ENCODE measurements at regions not wholly inside any gene's neighbourhood (a gene's known extent, or its start where the extent isn't known, plus 50 kb on each side); places are given as distances from the start of the nearest gene placed in this dataset.

- WGBS (ENCODE audit: insufficient coverage, low lambda C conversion rate) = no CpG with 5 or more reads among the region's 8 CpGs
- H3K4me1 ChIP-seq (ENCODE audit: control insufficient read depth, insufficient read depth, low read length) = no peaks in the 10 kb centered on the region
- peaks cover 8% of the 10 kb centered on the region for H3K9me3 ChIP-seq (ENCODE audit: control insufficient read depth, low read depth, low read length)
- H3K27ac ChIP-seq (ENCODE audit: low read length) = no peak overlapping the region
- no peak for DNase-seq
- no peaks in the 10 kb centered on the region for H3K27me3 ChIP-seq (ENCODE audit: control insufficient read depth, insufficient read depth, low read length)
- no peak overlapping the region for H3K4me3 ChIP-seq (ENCODE audit: low read length)
- H3K36me3 ChIP-seq (ENCODE audit: control insufficient read depth, insufficient read depth, low read length) = no peaks in the 10 kb centered on the region
Observed at GRCh38 chr11:98207086-98207485, 813.7 kb upstream of the CNTN5 start.

GRCh38 chr11:98227278-98227677, 793.5 kb upstream of the CNTN5 start:
- DNase-seq = no peak
- no peaks in the 10 kb centered on the region for H3K36me3 ChIP-seq (ENCODE audit: control insufficient read depth, insufficient read depth, low read length)
- WGBS (ENCODE audit: insufficient coverage, low lambda C conversion rate) = no CpG with 5 or more reads among the region's 1 CpG
- no peaks in the 10 kb centered on the region for H3K4me1 ChIP-seq (ENCODE audit: control insufficient read depth, insufficient read depth, low read length)
- H3K4me3 ChIP-seq (ENCODE audit: low read length) = no peak overlapping the region
- no peaks in the 10 kb centered on the region for H3K27me3 ChIP-seq (ENCODE audit: control insufficient read depth, insufficient read depth, low read length)
- H3K9me3 ChIP-seq (ENCODE audit: control insufficient read depth, low read depth, low read length) = no peaks in the 10 kb centered on the region
- no peak overlapping the region for H3K27ac ChIP-seq (ENCODE audit: low read length)

- 84% methylated on average over 3 of the region's 3 CpGs for WGBS (ENCODE audit: insufficient coverage, low lambda C conversion rate)
- Histone ChIP-seq H3K27me3 (ENCODE audit: control insufficient read depth, insufficient read depth, low read length) (no peaks in the 10 kb centered on the region), H3K4me1 (ENCODE audit: control insufficient read depth, insufficient read depth, low read length) (no peaks in the 10 kb centered on the region), H3K9me3 (ENCODE audit: control insufficient read depth, low read depth, low read length) (no peaks in the 10 kb centered on the region), H3K36me3 (ENCODE audit: control insufficient read depth, insufficient read depth, low read length) (no peaks in the 10 kb centered on the region), H3K27ac (ENCODE audit: low read length) (no peak overlapping the region), H3K4me3 (ENCODE audit: low read length) (no peak overlapping the region)
- no peak for DNase-seq
Observed at GRCh38 chr11:98230678-98231077, 790.1 kb upstream of the CNTN5 start.

DNA sequence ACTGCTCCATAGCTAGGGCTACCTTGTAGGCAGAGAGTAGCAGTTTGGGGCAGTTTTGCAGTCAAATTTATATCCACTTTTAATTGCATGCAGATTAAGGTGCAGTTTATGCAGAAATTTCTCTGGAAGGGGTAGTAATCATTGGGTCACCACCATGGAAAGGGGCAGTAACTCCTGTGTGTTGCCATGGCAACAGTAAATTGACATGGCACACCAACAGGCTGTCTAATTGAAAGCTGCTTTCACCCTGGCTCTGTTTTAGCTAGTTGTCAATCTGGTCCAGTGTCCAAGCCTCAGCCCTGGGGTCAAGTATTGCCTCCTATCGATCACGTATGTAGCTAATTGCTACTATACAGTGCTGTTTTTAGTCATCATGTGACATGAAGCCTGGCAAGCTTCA, 786.1 kb upstream of the CNTN5 start:
- Histone ChIP-seq H3K9me3 (ENCODE audit: control insufficient read depth, low read depth, low read length) (no peaks in the 10 kb centered on the region), H3K27me3 (ENCODE audit: control insufficient read depth, insufficient read depth, low read length) (no peaks in the 10 kb centered on the region), H3K4me1 (ENCODE audit: control insufficient read depth, insufficient read depth, low read length) (no peaks in the 10 kb centered on the region), H3K4me3 (ENCODE audit: low read length) (no peak overlapping the region), H3K36me3 (ENCODE audit: control insufficient read depth, insufficient read depth, low read length) (no peaks in the 10 kb centered on the region), H3K27ac (ENCODE audit: low read length) (no peak overlapping the region)
- no peak for DNase-seq
- no CpG with 5 or more reads among the region's 2 CpGs for WGBS (ENCODE audit: insufficient coverage, low lambda C conversion rate)

DNA sequence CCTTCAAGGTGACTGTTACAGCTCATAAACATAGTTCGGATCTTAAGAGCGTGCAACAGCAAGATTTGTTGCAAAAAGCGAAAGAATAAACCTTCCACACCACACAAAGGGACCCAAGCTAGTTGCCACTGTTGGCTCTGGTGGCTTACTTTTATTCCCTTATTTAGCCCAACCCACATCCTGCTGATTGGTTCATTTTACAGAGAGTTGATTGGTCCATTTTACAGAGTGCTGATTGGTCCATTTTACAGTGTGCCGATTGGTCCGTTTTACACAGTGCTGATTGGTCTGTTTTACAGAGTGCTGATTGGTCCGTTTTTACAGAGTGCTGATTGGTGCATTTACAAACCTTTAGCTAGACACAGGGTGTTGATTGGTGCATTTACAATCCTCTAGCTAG, 776.9 kb upstream of the CNTN5 start:
- Histone ChIP-seq H3K27ac (ENCODE audit: low read length) (no peak overlapping the region), H3K9me3 (ENCODE audit: control insufficient read depth, low read depth, low read length) (no peaks in the 10 kb centered on the region), H3K4me3 (ENCODE audit: low read length) (no peak overlapping the region), H3K4me1 (ENCODE audit: control insufficient read depth, insufficient read depth, low read length) (no peaks in the 10 kb centered on the region), H3K36me3 (ENCODE audit: control insufficient read depth, insufficient read depth, low read length) (no peaks in the 10 kb centered on the region), H3K27me3 (ENCODE audit: control insufficient read depth, insufficient read depth, low read length) (no peaks in the 10 kb centered on the region)
- no peak for DNase-seq
- no CpG with 5 or more reads among the region's 6 CpGs for WGBS (ENCODE audit: insufficient coverage, low lambda C conversion rate)

GRCh38 chr11:98260983-98261382, 759.8 kb upstream of the CNTN5 start:
- H3K36me3 ChIP-seq (ENCODE audit: control insufficient read depth, insufficient read depth, low read length) = no peaks in the 10 kb centered on the region
- DNase-seq = no peak
- H3K27ac ChIP-seq (ENCODE audit: low read length) = no peak overlapping the region
- no peaks in the 10 kb centered on the region for H3K4me1 ChIP-seq (ENCODE audit: control insufficient read depth, insufficient read depth, low read length)
- H3K9me3 ChIP-seq (ENCODE audit: control insufficient read depth, low read depth, low read length) = no peaks in the 10 kb centered on the region
- no peaks in the 10 kb centered on the region for H3K27me3 ChIP-seq (ENCODE audit: control insufficient read depth, insufficient read depth, low read length)
- WGBS (ENCODE audit: insufficient coverage, low lambda C conversion rate) = 100% methylated on average over 1 of the region's 1 CpG
- no peak overlapping the region for H3K4me3 ChIP-seq (ENCODE audit: low read length)

DNA sequence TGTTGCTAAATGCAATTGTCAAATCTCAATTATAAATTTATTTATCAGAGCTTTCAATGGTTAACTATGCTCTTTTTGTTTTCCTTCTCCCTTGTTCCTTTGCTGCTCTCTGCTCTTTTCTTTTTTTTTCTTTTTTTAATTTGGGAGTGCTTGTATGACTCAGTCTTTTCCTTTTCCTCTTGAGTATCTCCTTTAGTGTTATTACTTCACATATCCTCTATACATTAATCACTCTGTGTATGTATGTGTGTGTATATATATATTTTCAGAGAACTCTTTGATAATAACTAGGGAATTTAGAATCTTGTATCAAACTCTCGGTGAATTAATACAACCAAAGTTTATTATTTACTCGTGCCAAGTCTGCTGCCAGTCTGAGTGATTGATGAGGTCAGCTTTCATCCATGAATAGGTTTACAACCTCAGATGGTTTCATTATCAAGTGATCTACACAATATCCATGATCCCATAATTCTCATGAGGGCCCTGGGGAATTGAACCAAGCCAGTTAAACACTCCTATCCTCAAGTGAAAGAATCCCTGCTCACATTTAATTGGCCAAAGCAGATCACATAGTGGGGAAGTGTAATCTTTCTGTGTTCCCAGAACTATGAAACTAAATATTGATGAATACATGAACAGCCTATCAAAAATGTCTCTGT, 743.4 kb upstream of the CNTN5 start:
- Histone ChIP-seq H3K27ac (ENCODE audit: low read length) (no peak overlapping the region), H3K9me3 (ENCODE audit: control insufficient read depth, low read depth, low read length) (no peaks in the 10 kb centered on the region), H3K27me3 (ENCODE audit: control insufficient read depth, insufficient read depth, low read length) (no peaks in the 10 kb centered on the region), H3K4me1 (ENCODE audit: control insufficient read depth, insufficient read depth, low read length) (no peaks in the 10 kb centered on the region), H3K36me3 (ENCODE audit: control insufficient read depth, insufficient read depth, low read length) (no peaks in the 10 kb centered on the region), H3K4me3 (ENCODE audit: low read length) (no peak overlapping the region)
- DNase-seq = no peak
- no CpG with 5 or more reads among the region's 2 CpGs for WGBS (ENCODE audit: insufficient coverage, low lambda C conversion rate)

DNA sequence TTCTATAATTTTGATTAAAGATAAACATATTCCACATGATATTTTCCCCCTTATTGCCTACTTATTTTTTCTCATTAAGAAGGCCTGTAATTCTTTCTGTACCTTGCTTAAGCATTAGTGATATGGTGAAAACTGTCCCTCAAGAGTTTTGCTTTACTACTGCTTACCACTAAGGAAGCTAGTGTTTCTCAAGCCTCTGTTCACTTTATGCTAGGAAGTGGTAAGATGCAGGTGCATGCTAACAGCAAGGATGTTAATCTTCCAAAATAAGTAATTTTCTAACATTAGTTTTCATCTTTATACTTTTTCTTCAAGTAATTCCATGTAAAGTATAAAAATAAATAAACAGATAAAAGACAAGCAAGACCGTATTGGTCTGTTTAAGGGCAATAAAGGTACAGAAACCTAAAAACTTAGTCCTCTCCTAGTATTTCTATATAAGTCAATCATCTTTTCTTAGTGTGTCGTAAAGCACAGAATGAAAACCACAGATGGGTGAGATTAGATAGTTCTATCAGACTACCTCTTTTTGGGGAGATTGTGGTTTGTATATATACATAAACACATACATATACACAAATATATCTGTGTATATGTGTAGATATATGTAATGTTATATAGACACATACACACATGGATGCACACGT, 731.0 kb upstream of the CNTN5 start:
- no peaks in the 10 kb centered on the region for H3K27me3 ChIP-seq (ENCODE audit: control insufficient read depth, insufficient read depth, low read length)
- no peak overlapping the region for H3K27ac ChIP-seq (ENCODE audit: low read length)
- WGBS (ENCODE audit: insufficient coverage, low lambda C conversion rate) = 100% methylated on average over 2 of the region's 3 CpGs
- no peak for DNase-seq
- no peak overlapping the region for H3K4me3 ChIP-seq (ENCODE audit: low read length)
- H3K4me1 ChIP-seq (ENCODE audit: control insufficient read depth, insufficient read depth, low read length) = no peaks in the 10 kb centered on the region
- H3K36me3 ChIP-seq (ENCODE audit: control insufficient read depth, insufficient read depth, low read length) = no peaks in the 10 kb centered on the region
- H3K9me3 ChIP-seq (ENCODE audit: control insufficient read depth, low read depth, low read length) = no peaks in the 10 kb centered on the region

- DNase-seq = no peak
- Histone ChIP-seq H3K4me3 (ENCODE audit: low read length) (no peak overlapping the region), H3K27me3 (ENCODE audit: control insufficient read depth, insufficient read depth, low read length) (no peaks in the 10 kb centered on the region), H3K9me3 (ENCODE audit: control insufficient read depth, low read depth, low read length) (no peaks in the 10 kb centered on the region), H3K27ac (ENCODE audit: low read length) (no peak overlapping the region), H3K4me1 (ENCODE audit: control insufficient read depth, insufficient read depth, low read length) (no peaks in the 10 kb centered on the region), H3K36me3 (ENCODE audit: control insufficient read depth, insufficient read depth, low read length) (no peaks in the 10 kb centered on the region)
- 83% methylated on average over 2 of the region's 4 CpGs for WGBS (ENCODE audit: insufficient coverage, low lambda C conversion rate)
Observed at GRCh38 chr11:98296091-98296880, 724.5 kb upstream of the CNTN5 start.

DNA sequence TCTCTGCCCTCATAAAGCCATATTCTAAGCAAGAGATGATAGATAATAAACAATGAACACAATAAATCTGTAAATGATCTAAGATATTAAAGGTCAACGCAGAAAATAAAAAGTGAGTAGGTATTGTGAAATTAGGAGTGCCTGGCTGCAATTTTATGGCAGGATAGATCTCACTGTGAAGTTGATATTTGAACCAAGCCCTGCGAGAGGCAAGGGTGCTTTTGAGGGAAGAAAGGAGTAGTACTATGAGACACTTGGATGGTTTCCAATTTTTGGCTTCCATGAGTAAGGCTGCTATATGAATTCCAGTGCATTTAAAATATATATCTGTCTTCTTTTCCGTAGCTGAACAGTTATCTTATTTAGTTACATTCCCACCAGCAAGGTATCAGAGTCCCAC, 720.0 kb upstream of the CNTN5 start:
- H3K27me3 ChIP-seq (ENCODE audit: control insufficient read depth, insufficient read depth, low read length) = no peaks in the 10 kb centered on the region
- DNase-seq = no peak
- WGBS (ENCODE audit: insufficient coverage, low lambda C conversion rate) = 57% methylated on average over 1 of the region's 3 CpGs
- H3K4me3 ChIP-seq (ENCODE audit: low read length) = no peak overlapping the region
- H3K36me3 ChIP-seq (ENCODE audit: control insufficient read depth, insufficient read depth, low read length) = no peaks in the 10 kb centered on the region
- no peaks in the 10 kb centered on the region for H3K4me1 ChIP-seq (ENCODE audit: control insufficient read depth, insufficient read depth, low read length)
- no peaks in the 10 kb centered on the region for H3K9me3 ChIP-seq (ENCODE audit: control insufficient read depth, low read depth, low read length)
- no peak overlapping the region for H3K27ac ChIP-seq (ENCODE audit: low read length)

Data from large intestine (tissue), 3 donors.